GM12878 (cell line): ENCODE measurements at regions not wholly inside any gene's neighbourhood (a gene's known extent, or its start where the extent isn't known, plus 50 kb on each side); places are given as distances from the start of the nearest gene placed in this dataset.

Experiments
- ATAC-seq: fragments of 200-7000 bp; cut with Tn5 transposase; 3 replicates; pipeline ENCODE4 v1.9.1; 2020; ENCODE audit warnings: mild to moderate bottlenecking, moderate library complexity
- BruUV-seq: library from RNA; stranded (reverse); fragments of 400-500 nt; replicated peaks from 2 replicates; lab custom pipeline; 2021; lab: Mats Ljungman, UMichigan
- CTCF ChIA-PET: fragments of 300-600 bp; sonication (Branson Sonifier 250); formaldehyde crosslinking; extraction: SDS; loops from one replicate; lab custom pipeline; 2021; ENCODE audit warnings: inconsistent platforms; lab: Yijun Ruan, JAX
- POLR2A ChIA-PET: fragments of 350-600 bp; formaldehyde crosslinking; extraction: SDS; loops from one replicate; lab custom pipeline; 2021; ENCODE audit warnings: inconsistent platforms; lab: Charles Lee
- RAD21 ChIA-PET: fragments of 300-600 bp; sonication (Branson Sonifier 250); formaldehyde crosslinking; loops from one replicate; lab custom pipeline; 2023; ENCODE audit warnings: antibody characterized with exemption; ENCODE audit not compliant: unreplicated experiment; lab: Charles Lee
- SMC1A ChIA-PET: fragments of 300-600 bp; sonication (Branson Sonifier 250); formaldehyde crosslinking; loops from one replicate; lab custom pipeline; 2023; ENCODE audit not compliant: unreplicated experiment, uncharacterized antibody; lab: Charles Lee
- DNase-seq: peaks from one replicate; pipeline ENCODE4 v3.0.0-alpha.2; 2011; ENCODE audit warnings: low read depth, low spot score
- FAIRE-seq: peaks from 3 replicates; lab custom pipeline; 2011; peaks lifted over from hg19 to GRCh38; lab: Jason Lieb, UNC
- H2AFZ ChIP-seq: 2 replicates; pipeline ENCODE4 v1.6.0; 2011; ENCODE audit warnings: low read depth, low read length, control low read depth; ENCODE audit not compliant: control insufficient read depth
- H3K27ac ChIP-seq: 2 replicates; pipeline ENCODE4 v1.5.1; 2011; ENCODE audit warnings: control low read depth; ENCODE audit not compliant: control insufficient read depth, insufficient read depth
- H3K27me3 ChIP-seq, 2 experiments: replicated peaks in 1 of 2; 2 replicates each; pipeline versions ENCODE4 v1.6.0 to v1.6.1; 2011; ENCODE audit warnings: low read length in 1 of 2; ENCODE audit not compliant: control insufficient read depth in 2 of 2, insufficient read depth in 2 of 2
- H3K36me3 ChIP-seq, 2 experiments: 2 replicates each; pipeline ENCODE4 v1.5.1; 2011; ENCODE audit warnings: low read length in 1 of 2; ENCODE audit not compliant: control insufficient read depth in 2 of 2, insufficient read depth in 2 of 2
- H3K4me1 ChIP-seq: 2 replicates; pipeline ENCODE4 v1.6.1; 2011; ENCODE audit warnings: mild to moderate bottlenecking, low read length, moderate library complexity, mixed read lengths; ENCODE audit not compliant: control insufficient read depth, insufficient read depth
- H3K4me2 ChIP-seq: 2 replicates; pipeline ENCODE4 v1.6.0; 2011; ENCODE audit warnings: control low read depth; ENCODE audit not compliant: control insufficient read depth, insufficient read depth
- H3K4me3 ChIP-seq: fragments of 200-600 bp; sonication (generic); 2 replicates; pipeline ENCODE4 v1.5.1; 2016
- H3K79me2 ChIP-seq: 2 replicates; pipeline ENCODE4 v1.6.0; 2011; ENCODE audit warnings: low read length; ENCODE audit not compliant: control insufficient read depth, insufficient read depth
- H3K9ac ChIP-seq: 2 replicates; pipeline ENCODE4 v1.8.0; 2011; ENCODE audit warnings: low read length, control low read depth, mixed read lengths; ENCODE audit not compliant: control insufficient read depth, insufficient read depth
- H3K9me3 ChIP-seq: replicated peaks from 3 replicates; pipeline ENCODE4 v1.5.1; 2011; ENCODE audit warnings: mild to moderate bottlenecking, low read length; ENCODE audit not compliant: control insufficient read depth, insufficient read depth
- H4K20me1 ChIP-seq: 2 replicates; pipeline ENCODE4 v1.6.0; 2011; ENCODE audit not compliant: control insufficient read depth, insufficient read depth
- CBX3 ChIP-seq: fragments of 200-600 bp; sonication (generic); IDR thresholded peaks from 2 replicates; pipeline ENCODE4 v1.6.1; 2016; ENCODE audit warnings: low read depth, borderline replicate concordance
- CBX5 ChIP-seq: sonication (generic); IDR thresholded peaks from 2 replicates; pipeline ENCODE4 v1.6.1; 2016; ENCODE audit warnings: low read depth, moderate library complexity, mild to moderate bottlenecking, inconsistent platforms
- DPF2 ChIP-seq: fragments of 450-650 bp; IDR thresholded peaks from 2 replicates; pipeline ENCODE4 v1.6.1; 2017; ENCODE audit warnings: mild to moderate bottlenecking
- MXI1 ChIP-seq: fragments of 150-350 bp; IDR thresholded peaks from 2 replicates; pipeline ENCODE4 v1.6.1; 2011; ENCODE audit warnings: low read depth, mild to moderate bottlenecking, inconsistent platforms, low read length, improper control_type of control experiment
- NRF1 ChIP-seq: conservative IDR thresholded peaks from 2 replicates; pipeline ENCODE4 v1.6.1; 2011; ENCODE audit warnings: mild to moderate bottlenecking, low read depth, low read length, improper control_type of control experiment
- RAD51 ChIP-seq: fragments of 450-650 bp; IDR thresholded peaks from 2 replicates; pipeline ENCODE4 v1.6.1; 2016; ENCODE audit warnings: moderate library complexity, mild to moderate bottlenecking, inconsistent platforms
- RCOR1 ChIP-seq: conservative IDR thresholded peaks from 2 replicates; pipeline ENCODE4 v1.6.1; 2012; ENCODE audit warnings: low read depth, low read length, improper control_type of control experiment
- SIN3A ChIP-seq: IDR thresholded peaks from 2 replicates; pipeline ENCODE4 v1.6.1; 2012; ENCODE audit warnings: low read depth, low read length, improper control_type of control experiment
- SREBF2 ChIP-seq: IDR thresholded peaks from 2 replicates; pipeline ENCODE4 v1.6.1; 2012; ENCODE audit warnings: mild to moderate bottlenecking, low read length
- WGBS: methylation state at CpG from one replicate; pipeline ENCODE4 v1.1.6; 2016; ENCODE audit warnings: low lambda C conversion rate; ENCODE audit not compliant: insufficient replicate concordance, insufficient coverage; ENCODE audit errors: missing lambda C conversion rate; 5-methylcytosine and 5-hydroxymethylcytosine counted together
- in situ Hi-C: fragments of 300-500 bp; cut with MboI; formaldehyde crosslinking; loops from 9 replicates; pipeline ENCODE4 v1.14.3; 2018; ENCODE audit warnings: mixed read lengths
- intact Hi-C: fragments of 100-400 bp; cut with micrococcal nuclease; formaldehyde crosslinking; loops from one replicate; pipeline ENCODE4 v1.14.2; 2022; ENCODE audit not compliant: unreplicated experiment
- TF ChIP-seq, protein P1 (sequence below): IDR thresholded peaks from 2 replicates; pipeline ENCODE4 v1.6.1; 2011; ENCODE audit warnings: low read depth, low read length, improper control_type of control experiment, borderline replicate concordance
- TF ChIP-seq, protein P2 (sequence below): IDR thresholded peaks from 2 replicates; pipeline ENCODE4 v1.6.1; 2011; ENCODE audit warnings: low read depth, mild to moderate bottlenecking, low read length, moderate library complexity, borderline replicate concordance; ENCODE audit errors: extremely low read depth
- TF ChIP-seq, protein P3 (sequence below): fragments of 450-650 bp; IDR thresholded peaks from 2 replicates; pipeline ENCODE4 v1.6.1; 2017; ENCODE audit warnings: mild to moderate bottlenecking, moderate library complexity
- TF ChIP-seq, protein P4 (sequence below): fragments of 450-650 bp; IDR thresholded peaks from 2 replicates; pipeline ENCODE4 v1.6.1; 2016; ENCODE audit warnings: mild to moderate bottlenecking, moderate library complexity, borderline replicate concordance

DNA sequence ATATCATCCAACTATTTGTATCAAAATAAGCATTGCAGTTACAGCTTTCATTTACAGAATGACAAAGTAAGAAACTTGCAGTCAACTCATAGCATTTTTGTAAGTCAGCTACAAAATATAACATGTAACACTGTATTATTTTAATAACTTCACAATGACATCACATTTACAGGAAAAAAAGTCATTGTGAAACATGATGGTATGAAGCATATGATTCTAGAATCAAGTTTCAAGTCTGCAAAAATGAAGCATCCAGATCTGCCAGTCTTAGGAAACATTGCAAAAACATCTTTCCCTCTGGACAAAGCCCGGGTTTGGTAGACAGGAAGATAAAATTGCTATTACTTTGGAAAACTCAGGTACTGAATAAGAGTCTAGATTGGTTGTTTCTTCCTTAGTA, 263.9 kb upstream of the NT5E start:
- H3K4me1 ChIP-seq: no peaks in the 10 kb centered on the region
- ChIA-PET SMC1A (no interaction called here), RAD21 (no interaction called here), CTCF (no interaction called here), POLR2A (no interaction called here)
- H4K20me1 ChIP-seq: no peaks in the 10 kb centered on the region
- H3K36me3 ChIP-seq: no peaks in the 10 kb centered on the region
- H3K4me2 ChIP-seq: no peak overlapping the region
- H3K4me3 ChIP-seq: no peak overlapping the region
- H2AFZ ChIP-seq: no peak overlapping the region
- in situ Hi-C loops: no loop called here
- H3K9me3 ChIP-seq: no peaks in the 10 kb centered on the region
- DNase-seq (no peak), FAIRE-seq (no peak), ATAC-seq (no peak)
- no peak for TF ChIP-seq MXI1
- TF ChIP-seq, protein P1, sequence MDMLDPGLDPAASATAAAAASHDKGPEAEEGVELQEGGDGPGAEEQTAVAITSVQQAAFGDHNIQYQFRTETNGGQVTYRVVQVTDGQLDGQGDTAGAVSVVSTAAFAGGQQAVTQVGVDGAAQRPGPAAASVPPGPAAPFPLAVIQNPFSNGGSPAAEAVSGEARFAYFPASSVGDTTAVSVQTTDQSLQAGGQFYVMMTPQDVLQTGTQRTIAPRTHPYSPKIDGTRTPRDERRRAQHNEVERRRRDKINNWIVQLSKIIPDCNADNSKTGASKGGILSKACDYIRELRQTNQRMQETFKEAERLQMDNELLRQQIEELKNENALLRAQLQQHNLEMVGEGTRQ: no peak
- TF ChIP-seq CBX3: no peak
- TF ChIP-seq CBX5: no peak
- TF ChIP-seq, protein P2, sequence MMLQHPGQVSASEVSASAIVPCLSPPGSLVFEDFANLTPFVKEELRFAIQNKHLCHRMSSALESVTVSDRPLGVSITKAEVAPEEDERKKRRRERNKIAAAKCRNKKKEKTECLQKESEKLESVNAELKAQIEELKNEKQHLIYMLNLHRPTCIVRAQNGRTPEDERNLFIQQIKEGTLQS: no peak
- TF ChIP-seq RAD51: no peak
- no peak for TF ChIP-seq RCOR1
- TF ChIP-seq, protein P3, sequence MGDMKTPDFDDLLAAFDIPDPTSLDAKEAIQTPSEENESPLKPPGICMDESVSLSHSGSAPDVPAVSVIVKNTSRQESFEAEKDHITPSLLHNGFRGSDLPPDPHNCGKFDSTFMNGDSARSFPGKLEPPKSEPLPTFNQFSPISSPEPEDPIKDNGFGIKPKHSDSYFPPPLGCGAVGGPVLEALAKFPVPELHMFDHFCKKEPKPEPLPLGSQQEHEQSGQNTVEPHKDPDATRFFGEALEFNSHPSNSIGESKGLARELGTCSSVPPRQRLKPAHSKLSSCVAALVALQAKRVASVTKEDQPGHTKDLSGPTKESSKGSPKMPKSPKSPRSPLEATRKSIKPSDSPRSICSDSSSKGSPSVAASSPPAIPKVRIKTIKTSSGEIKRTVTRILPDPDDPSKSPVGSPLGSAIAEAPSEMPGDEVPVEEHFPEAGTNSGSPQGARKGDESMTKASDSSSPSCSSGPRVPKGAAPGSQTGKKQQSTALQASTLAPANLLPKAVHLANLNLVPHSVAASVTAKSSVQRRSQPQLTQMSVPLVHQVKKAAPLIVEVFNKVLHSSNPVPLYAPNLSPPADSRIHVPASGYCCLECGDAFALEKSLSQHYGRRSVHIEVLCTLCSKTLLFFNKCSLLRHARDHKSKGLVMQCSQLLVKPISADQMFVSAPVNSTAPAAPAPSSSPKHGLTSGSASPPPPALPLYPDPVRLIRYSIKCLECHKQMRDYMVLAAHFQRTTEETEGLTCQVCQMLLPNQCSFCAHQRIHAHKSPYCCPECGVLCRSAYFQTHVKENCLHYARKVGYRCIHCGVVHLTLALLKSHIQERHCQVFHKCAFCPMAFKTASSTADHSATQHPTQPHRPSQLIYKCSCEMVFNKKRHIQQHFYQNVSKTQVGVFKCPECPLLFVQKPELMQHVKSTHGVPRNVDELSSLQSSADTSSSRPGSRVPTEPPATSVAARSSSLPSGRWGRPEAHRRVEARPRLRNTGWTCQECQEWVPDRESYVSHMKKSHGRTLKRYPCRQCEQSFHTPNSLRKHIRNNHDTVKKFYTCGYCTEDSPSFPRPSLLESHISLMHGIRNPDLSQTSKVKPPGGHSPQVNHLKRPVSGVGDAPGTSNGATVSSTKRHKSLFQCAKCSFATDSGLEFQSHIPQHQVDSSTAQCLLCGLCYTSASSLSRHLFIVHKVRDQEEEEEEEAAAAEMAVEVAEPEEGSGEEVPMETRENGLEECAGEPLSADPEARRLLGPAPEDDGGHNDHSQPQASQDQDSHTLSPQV: no peak
- no peak for TF ChIP-seq NRF1
- TF ChIP-seq, protein P4, sequence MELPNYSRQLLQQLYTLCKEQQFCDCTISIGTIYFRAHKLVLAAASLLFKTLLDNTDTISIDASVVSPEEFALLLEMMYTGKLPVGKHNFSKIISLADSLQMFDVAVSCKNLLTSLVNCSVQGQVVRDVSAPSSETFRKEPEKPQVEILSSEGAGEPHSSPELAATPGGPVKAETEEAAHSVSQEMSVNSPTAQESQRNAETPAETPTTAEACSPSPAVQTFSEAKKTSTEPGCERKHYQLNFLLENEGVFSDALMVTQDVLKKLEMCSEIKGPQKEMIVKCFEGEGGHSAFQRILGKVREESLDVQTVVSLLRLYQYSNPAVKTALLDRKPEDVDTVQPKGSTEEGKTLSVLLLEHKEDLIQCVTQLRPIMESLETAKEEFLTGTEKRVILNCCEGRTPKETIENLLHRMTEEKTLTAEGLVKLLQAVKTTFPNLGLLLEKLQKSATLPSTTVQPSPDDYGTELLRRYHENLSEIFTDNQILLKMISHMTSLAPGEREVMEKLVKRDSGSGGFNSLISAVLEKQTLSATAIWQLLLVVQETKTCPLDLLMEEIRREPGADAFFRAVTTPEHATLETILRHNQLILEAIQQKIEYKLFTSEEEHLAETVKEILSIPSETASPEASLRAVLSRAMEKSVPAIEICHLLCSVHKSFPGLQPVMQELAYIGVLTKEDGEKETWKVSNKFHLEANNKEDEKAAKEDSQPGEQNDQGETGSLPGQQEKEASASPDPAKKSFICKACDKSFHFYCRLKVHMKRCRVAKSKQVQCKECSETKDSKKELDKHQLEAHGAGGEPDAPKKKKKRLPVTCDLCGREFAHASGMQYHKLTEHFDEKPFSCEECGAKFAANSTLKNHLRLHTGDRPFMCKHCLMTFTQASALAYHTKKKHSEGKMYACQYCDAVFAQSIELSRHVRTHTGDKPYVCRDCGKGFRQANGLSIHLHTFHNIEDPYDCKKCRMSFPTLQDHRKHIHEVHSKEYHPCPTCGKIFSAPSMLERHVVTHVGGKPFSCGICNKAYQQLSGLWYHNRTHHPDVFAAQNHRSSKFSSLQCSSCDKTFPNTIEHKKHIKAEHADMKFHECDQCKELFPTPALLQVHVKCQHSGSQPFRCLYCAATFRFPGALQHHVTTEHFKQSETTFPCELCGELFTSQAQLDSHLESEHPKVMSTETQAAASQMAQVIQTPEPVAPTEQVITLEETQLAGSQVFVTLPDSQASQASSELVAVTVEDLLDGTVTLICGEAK: no peak
- no peak for TF ChIP-seq SIN3A
- TF ChIP-seq DPF2: no peak
- no peak for TF ChIP-seq SREBF2
- no TSS peak for BruUV-seq
- intact Hi-C loops: no loop called here
- no peak overlapping the region for H3K27ac ChIP-seq
- H3K27me3 ChIP-seq: no peaks in the 10 kb centered on the region
- WGBS: 0% methylated on average over 1 of the region's 1 CpG
- H3K79me2 ChIP-seq: no peaks in the 10 kb centered on the region
- H3K9ac ChIP-seq: no peak overlapping the region
